G401 (cell line): ENCODE measurements at regions not wholly inside any gene's neighbourhood (a gene's known extent, or its start where the extent isn't known, plus 50 kb on each side); places are given as distances from the start of the nearest gene placed in this dataset.

Experiments
- DNase-seq: peaks from one replicate; pipeline ENCODE4 v3.0.0-alpha.2; 2015; ENCODE audit warnings: low spot score
- in situ Hi-C: cut with HindIII; loops from 2 replicates; pipeline ENCODE4 v1.10.0; 2016; ENCODE audit warnings: low sequenced_read_pairs, mixed read lengths

DNA sequence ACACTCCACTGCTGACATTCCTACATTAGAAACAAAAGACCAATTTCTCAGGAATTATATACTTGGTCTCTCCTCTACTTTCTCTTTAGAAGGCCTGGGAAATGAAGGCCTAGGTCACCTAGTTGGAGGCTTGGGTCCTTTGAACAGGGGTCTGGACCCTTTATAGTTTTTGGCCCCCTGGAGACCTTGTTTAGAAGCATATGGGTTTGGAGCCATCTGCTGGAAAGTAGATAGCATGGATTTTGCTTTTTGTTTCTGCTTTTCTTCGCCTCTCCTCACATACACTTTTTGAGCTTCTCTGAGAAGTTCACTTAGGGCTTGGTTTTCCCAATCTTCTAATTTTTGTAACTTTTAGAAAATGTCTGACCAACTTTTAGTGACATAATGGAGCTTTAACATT lies 67.1 kb upstream of the CDK20 start:
- in situ Hi-C loops, result no loop called here
- peak; percentile 2 for DNase-seq

DNA sequence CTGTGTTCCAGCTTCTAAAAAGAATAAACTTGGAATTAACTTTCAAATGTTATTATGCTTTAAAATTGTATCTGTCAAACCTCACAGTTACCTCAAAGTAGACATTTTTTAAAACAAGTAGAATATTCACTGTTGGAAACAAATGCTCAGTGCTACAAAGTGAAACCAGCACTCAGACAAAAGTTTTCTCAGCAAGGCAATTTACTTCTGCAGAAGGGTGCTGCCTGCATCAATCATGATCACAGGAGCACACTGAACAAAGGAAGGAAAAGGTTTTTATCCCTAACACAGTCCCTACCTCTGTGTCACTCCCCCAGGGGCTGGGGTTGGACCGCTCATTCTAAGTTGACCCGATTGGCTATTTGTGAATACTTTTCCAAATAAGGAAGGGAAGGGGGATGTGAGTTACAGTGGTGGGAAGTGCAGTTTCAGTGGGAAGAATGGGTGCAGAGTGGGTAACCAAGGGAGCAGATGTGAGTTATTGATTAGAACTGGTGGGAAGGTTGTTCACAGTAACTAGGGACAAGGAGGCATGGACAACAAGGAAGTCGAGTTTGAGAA lies 63.0 kb upstream of the CDK20 start:
- DNase-seq, result no peak
- in situ Hi-C loops, result no loop called here

GRCh38 chr9:88034964-88035363 lies 60.6 kb upstream of the CDK20 start:
- in situ Hi-C loops, result no loop called here
- DNase-seq, result no peak

DNA sequence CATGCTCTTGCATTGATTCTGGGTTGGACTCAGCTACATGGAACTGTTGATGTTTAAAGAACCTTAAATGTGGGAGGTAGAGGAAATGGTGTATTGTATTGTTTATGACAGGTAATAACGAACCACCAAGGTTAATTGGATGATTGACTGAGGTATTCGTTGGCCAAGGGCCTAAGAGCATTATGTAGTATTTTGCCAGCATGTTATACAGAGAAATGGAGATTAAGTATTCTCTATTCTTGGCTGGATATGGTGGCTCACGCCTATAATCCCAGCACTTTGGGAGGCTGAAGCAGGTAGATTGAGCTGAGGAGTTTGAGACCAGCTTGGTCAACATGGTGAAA lies 59.0 kb upstream of the CDK20 start:
- in situ Hi-C loops, result no loop called here
- DNase-seq, result no peak

DNA sequence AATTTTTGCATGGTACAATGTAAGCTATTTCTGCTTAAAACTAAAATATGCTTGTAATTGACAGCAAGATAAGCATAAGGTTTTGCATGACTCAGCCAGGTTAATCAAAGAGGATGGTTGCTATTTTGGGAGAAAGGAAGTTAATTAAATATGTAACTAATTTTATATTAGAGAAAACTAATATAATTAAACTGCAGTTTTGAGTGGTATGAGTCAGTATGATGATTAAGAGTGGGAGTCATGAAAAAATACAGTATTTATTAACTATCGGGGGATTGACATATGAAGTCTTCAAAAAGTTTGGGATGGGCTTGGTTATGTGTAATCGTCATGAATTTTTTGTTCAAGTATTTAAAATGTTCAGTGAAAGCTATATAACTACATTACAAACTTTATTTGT lies 54.0 kb upstream of the CDK20 start:
- in situ Hi-C loops, result no loop called here
- DNase-seq, result no peak

- in situ Hi-C loops, result no loop called here
- DNase-seq, result no peak
Measured at GRCh38 chr9:88026118-88026479, 51.8 kb upstream of the CDK20 start.

GRCh38 chr9:88025411-88026117 lies 51.2 kb upstream of the CDK20 start:
- no peak for DNase-seq
- in situ Hi-C loops, result no loop called here

- in situ Hi-C loops, result no loop called here
- no peak for DNase-seq
Measured at GRCh38 chr9:88024896-88025295, 50.6 kb upstream of the CDK20 start.
